ENCODE measurements at regions not wholly inside any gene's neighbourhood (a gene's known extent, or its start where the extent isn't known, plus 50 kb on each side); places are given as distances from the start of the nearest gene placed in this dataset.

DNA sequence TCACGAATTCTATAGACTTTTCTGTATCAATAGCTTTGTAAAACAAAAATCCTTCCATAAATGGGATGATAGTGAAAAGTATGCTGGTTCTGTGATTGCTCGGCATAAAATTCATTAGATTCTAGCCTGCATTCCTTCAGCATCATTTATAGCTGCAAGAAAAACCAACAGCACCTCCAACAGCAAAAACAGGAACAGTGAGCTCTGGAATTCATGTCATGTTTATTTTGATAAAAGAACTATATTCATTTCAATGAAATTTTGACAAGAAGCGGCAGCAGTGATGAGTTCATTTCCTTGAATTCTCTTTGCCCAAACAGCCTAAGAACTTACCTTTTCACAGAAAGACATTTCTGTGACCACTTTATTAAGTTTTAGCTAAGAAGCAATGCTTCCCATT is 515.2 kb upstream of the CCDC54 start:
- no peak; the same call in 1 of the 2 replicates for TF ChIP-seq CTCF (conservative IDR thresholded peaks at IDR 0.05; ENCODE audit: low read length)
- no peak for TF ChIP-seq EZH2phosphoT487 (IDR thresholded peaks at IDR 0.05; ENCODE audit: borderline replicate concordance)
